ENCODE measurements at regions not wholly inside any gene's neighbourhood (a gene's known extent, or its start where the extent isn't known, plus 50 kb on each side); places are given as distances from the start of the nearest gene placed in this dataset.

- no TSS peak for BruUV-seq (replicated peaks)
- no peak overlapping the region for H3K27ac ChIP-seq (ENCODE audit: insufficient read depth, low read length)
- no peaks in the 10 kb centered on the region for H3K4me1 ChIP-seq (ENCODE audit: control insufficient read depth, insufficient read depth, low read length)
- H2BK120ac ChIP-seq (ENCODE audit: low read depth, low read length), result no peak overlapping the region
- no peak overlapping the region for H4K5ac ChIP-seq (ENCODE audit: low read depth, low read length)
- no peaks in the 10 kb centered on the region for H3K9me1 ChIP-seq (ENCODE audit: insufficient read depth, low read length)
- no peaks in the 10 kb centered on the region for H3K36me3 ChIP-seq (ENCODE audit: control insufficient read depth, insufficient read depth, low read length)
- in situ Hi-C loops (cut with MboI; ENCODE audit: low sequenced_read_pairs) (no loop called here), dilution Hi-C loops (cut with HindIII; ENCODE audit: low sequenced_read_pairs, unreplicated experiment) (no loop called here), intact Hi-C loops (cut with micrococcal nuclease) (loop anchor here (10.0 kb wide), 1 partner anchor 534 kb away; no protein-coding TSS in a partner anchor)
- H3K4me2 ChIP-seq (ENCODE audit: low read depth, low read length), result no peak overlapping the region
- H3K79me1 ChIP-seq (ENCODE audit: low read depth in 1 of 2, low read length in 2 of 2), result no peaks in the 10 kb centered on the region
- TF ChIP-seq FOS (IDR thresholded peaks at IDR 0.05; ENCODE audit: low read depth, low read length) (no peak), USF2 (IDR thresholded peaks at IDR 0.05; ENCODE audit: low read depth, low read length) (no peak), POLR2A (IDR thresholded peaks at IDR 0.05; ENCODE audit: low read depth, low read length) (no peak), CHD1 (IDR thresholded peaks at IDR 0.05; ENCODE audit: low read depth, low read length) (no peak), RAD21 (IDR thresholded peaks at IDR 0.05; ENCODE audit: low read length) (no peak), RCOR1 (IDR thresholded peaks at IDR 0.05; ENCODE audit: insufficient replicate concordance, low read length) (no peak), CTCF (conservative IDR thresholded peaks at IDR 0.05; ENCODE audit: low read depth, low read length) (no peak), CEBPB (IDR thresholded peaks at IDR 0.05; ENCODE audit: low read depth, low read length) (no peak), MAZ (IDR thresholded peaks at IDR 0.05; ENCODE audit: borderline replicate concordance, low read depth, low read length) (no peak), BHLHE40 (IDR thresholded peaks at IDR 0.05; ENCODE audit: low read depth, low read length) (no peak), MAFK (IDR thresholded peaks at IDR 0.05; ENCODE audit: low read depth, low read length) (no peak), NFE2L2 (IDR thresholded peaks at IDR 0.05; ENCODE audit: low read depth, low read length) (no peak), RFX5 (IDR thresholded peaks at IDR 0.05; ENCODE audit: low read depth, low read length) (no peak), SMC3 (IDR thresholded peaks at IDR 0.05; ENCODE audit: low read depth, low read length) (no peak), MXI1 (IDR thresholded peaks at IDR 0.05; ENCODE audit: borderline replicate concordance, low read depth, low read length) (no peak), ELK1 (IDR thresholded peaks at IDR 0.05; ENCODE audit: borderline replicate concordance, low read depth, low read length) (no peak)
- no peak overlapping the region for H4K8ac ChIP-seq (ENCODE audit: low read depth in 2 of 2, low read length in 2 of 2)
- no peak overlapping the region for H3K4me3 ChIP-seq (ENCODE audit: insufficient read depth, low read depth, low read length)
- no peak overlapping the region for H2BK20ac ChIP-seq (ENCODE audit: low read depth, low read length)
- CTCF ChIA-PET, result interaction anchor here (0.6 kb wide), 1 partner anchor 533 kb away, joined by 3 read pairs; no protein-coding TSS in a partner anchor
- ATAC-seq (ENCODE audit: low read depth) (no peak), DNase-seq (no peak)
- no peak overlapping the region for H2AFZ ChIP-seq (replicated peaks; ENCODE audit: low read length, poor library complexity)
- H2AK9ac ChIP-seq (replicated peaks; ENCODE audit: low read depth, low read length, poor library complexity), result no peak overlapping the region
- POLR2A ChIA-PET (ENCODE audit: unreplicated experiment), result no interaction called here
- H3K23ac ChIP-seq (ENCODE audit: low read depth, low read length), result no peak overlapping the region
- H3K14ac ChIP-seq (replicated peaks; ENCODE audit: low read depth, low read length), result no peak overlapping the region
- no peak overlapping the region for H3K56ac ChIP-seq (ENCODE audit: extremely low read depth, insufficient read depth, low read length)
- H3K27me3 ChIP-seq (ENCODE audit: control insufficient read depth, insufficient read depth, low read length), result no peaks in the 10 kb centered on the region
- no peak overlapping the region for H2BK15ac ChIP-seq (ENCODE audit: low read depth, low read length)
- no peak overlapping the region for H3K9ac ChIP-seq (ENCODE audit: low read depth, low read length)
- no peaks in the 10 kb centered on the region for H4K20me1 ChIP-seq (ENCODE audit: insufficient read depth, low read length)
- H2AK5ac ChIP-seq (ENCODE audit: low read depth, low read length), result no peak overlapping the region
- H3K9me3 ChIP-seq (ENCODE audit: control insufficient read depth, insufficient read depth, low read length), result peaks cover 10% of the 10 kb centered on the region
- H3K4ac ChIP-seq (ENCODE audit: low read depth, low read length), result no peak overlapping the region
- H2BK5ac ChIP-seq (ENCODE audit: low read depth, low read length, poor library complexity, severe bottlenecking), result no peak overlapping the region
- H4K91ac ChIP-seq (ENCODE audit: insufficient read depth, low read depth, low read length), result no peak overlapping the region
- no CpG with 5 or more reads among the region's 2 CpGs for WGBS, 2 experiments (ENCODE audit: extremely low coverage in 2 of 2, insufficient read length in 1 of 2)
- H3K18ac ChIP-seq (ENCODE audit: low read depth, low read length), result no peak overlapping the region
Measured at GRCh38 chr2:126241001-126241400, 415.0 kb upstream of the GYPC start.

All from IMR-90 (cell line).